CD4-positive, alpha-beta T cell (primary cell): ENCODE measurements at regions not wholly inside any gene's neighbourhood (a gene's known extent, or its start where the extent isn't known, plus 50 kb on each side); places are given as distances from the start of the nearest gene placed in this dataset.
A peak's percentile ranks its signal among the peaks of the same experiment; 100 is the strongest.

Source experiments
- ATAC-seq: fragments of 200-7000 bp; cut with Tn5 transposase; one replicate; pipeline ENCODE4 v1.10.0; 2022; ENCODE audit warnings: mild to moderate bottlenecking; ENCODE audit not compliant: poor library complexity
- CTCF ChIA-PET: fragments of 350-600 bp; sonication (Branson Sonifier 250); formaldehyde crosslinking; loops from one replicate; lab custom pipeline; 2021; ENCODE audit warnings: antibody characterized with exemption, inconsistent platforms; lab: Charles Lee
- POLR2A ChIA-PET: fragments of 350-600 bp; sonication (Branson Sonifier 250); formaldehyde crosslinking; loops from one replicate; lab custom pipeline; 2021; ENCODE audit warnings: antibody characterized with exemption, inconsistent platforms; lab: Charles Lee
- DNase-seq, 14 experiments: peaks; one replicate each; pipeline ENCODE4 v3.0.0-alpha.2; 2013 to 2020; ENCODE audit warnings: mixed read lengths in 2 of 14
- H3K27ac ChIP-seq, 2 donors: one replicate each; pipeline versions ENCODE4 v1.5.1 to v1.7.0; 2013; ENCODE audit warnings: low read length in 2 of 2, low read depth in 1 of 2, mild to moderate bottlenecking in 1 of 2
- H3K27me3 ChIP-seq, 2 experiments: 1 replicate in 1 of 2; 2 replicates in 1 of 2; pipeline versions ENCODE4 v1.6.1 to v1.7.0; 2013; ENCODE audit warnings: low read length in 2 of 2, control low read depth in 1 of 2, mild to moderate bottlenecking in 1 of 2, moderate library complexity in 1 of 2; ENCODE audit not compliant: insufficient read depth in 2 of 2, control insufficient read depth in 1 of 2
- H3K36me3 ChIP-seq: one replicate; pipeline ENCODE4 v1.6.1; 2013; ENCODE audit warnings: low read length, control low read depth; ENCODE audit not compliant: insufficient read depth
- H3K4me1 ChIP-seq: one replicate; pipeline ENCODE4 v1.6.1; 2013; ENCODE audit warnings: low read length, control low read depth; ENCODE audit not compliant: insufficient read depth
- H3K4me3 ChIP-seq: one replicate; pipeline ENCODE4 v1.5.1; 2013; ENCODE audit warnings: mild to moderate bottlenecking, low read length, moderate library complexity
- H3K9me3 ChIP-seq, 2 experiments: 1 replicate in 1 of 2; 2 replicates in 1 of 2; pipeline versions ENCODE4 v1.6.1 to v1.7.0; 2013; ENCODE audit warnings: low read length in 2 of 2, mild to moderate bottlenecking in 2 of 2, control low read depth in 1 of 2, moderate library complexity in 1 of 2; ENCODE audit not compliant: control insufficient read depth in 1 of 2, insufficient read depth in 1 of 2
- H3K27ac Mint-ChIP-seq: one replicate; pipeline ENCODE4 v1.8.0; 2020; ENCODE audit warnings: mixed read lengths
- H3K27me3 Mint-ChIP-seq: one replicate; pipeline ENCODE4 v1.8.0; 2021; ENCODE audit warnings: mixed read lengths
- H3K36me3 Mint-ChIP-seq: one replicate; pipeline ENCODE4 v1.8.0; 2021; ENCODE audit warnings: low read depth, mixed read lengths
- H3K4me1 Mint-ChIP-seq: one replicate; pipeline ENCODE4 v1.8.0; 2021; ENCODE audit warnings: low read depth, mixed read lengths
- H3K4me3 Mint-ChIP-seq: one replicate; pipeline ENCODE4 v1.8.0; 2020; ENCODE audit warnings: mild to moderate bottlenecking, mixed read lengths
- H3K9me3 Mint-ChIP-seq: one replicate; pipeline ENCODE4 v1.8.0; 2020; ENCODE audit warnings: mixed read lengths
- CTCF ChIP-seq: fragments of 200-600 bp; IDR thresholded peaks from one replicate; pipeline ENCODE4 v1.8.0; 2022; ENCODE audit warnings: antibody characterized with exemption, mild to moderate bottlenecking
- intact Hi-C, 2 experiments: fragments of 100-400 bp; cut with DNase I in 1 of 2; cut with micrococcal nuclease in 1 of 2; formaldehyde crosslinking; loops; one replicate each; pipeline versions ENCODE4 v1.15.1 to v1.9.0; 2023 to 2025; cut with DNase I, micrococcal nuclease

- peak overlapping the region; percentile 60 for H3K4me3 Mint-ChIP-seq
- POLR2A ChIA-PET: interaction anchor here (1.2 to 2.0 kb wide), 2 partner anchors 21 to 23 kb away, joined by 4 to 11 read pairs; no protein-coding TSS in a partner anchor
- H3K4me1 Mint-ChIP-seq: peaks cover 57% of the 10 kb centered on the region
- peaks cover 60% of the 10 kb centered on the region for H3K4me1 ChIP-seq
- no peaks in the 10 kb centered on the region for H3K36me3 Mint-ChIP-seq
- no peaks in the 10 kb centered on the region for H3K9me3 Mint-ChIP-seq
- H3K27me3 Mint-ChIP-seq: no peaks in the 10 kb centered on the region
- DNase-seq (peak in 1 of 14 experiments; percentile 24), ATAC-seq (no peak)
- no peaks in the 10 kb centered on the region for H3K9me3 ChIP-seq
- peak overlapping the region in 1 of 2 donors; percentile 63 for H3K27ac ChIP-seq
- peak overlapping the region; percentile 15 for H3K4me3 ChIP-seq
- CTCF ChIA-PET: interaction anchor here (1.3 kb wide), 1 partner anchor 104 kb away, joined by 3 read pairs; no protein-coding TSS in a partner anchor
- H3K27ac Mint-ChIP-seq: peak overlapping the region; percentile 38
- intact Hi-C loops: no loop called here
- no peaks in the 10 kb centered on the region for H3K36me3 ChIP-seq
- no peak for TF ChIP-seq CTCF
- H3K27me3 ChIP-seq: no peaks in the 10 kb centered on the region
These were observed 235.7 kb upstream of the RAB4A start for GRCh38 chr1:229035054-229035747.

DNA sequence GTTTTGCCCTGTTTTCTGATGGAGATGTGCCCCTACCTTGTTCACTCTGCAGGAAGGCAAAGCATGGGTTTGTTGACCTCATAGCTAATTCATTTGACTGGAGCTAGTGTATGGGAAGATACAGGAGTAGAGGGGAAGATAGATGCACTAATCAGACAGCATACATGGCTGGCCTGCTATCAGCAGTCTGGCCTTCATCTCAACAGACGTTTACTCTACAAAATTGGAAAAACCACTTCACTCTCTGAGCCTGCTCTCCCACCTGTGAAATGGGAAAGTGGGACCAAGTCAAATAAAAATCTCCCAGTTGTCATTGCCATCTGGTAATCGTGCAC lies 235.2 kb upstream of the RAB4A start:
- ATAC-seq (no peak), DNase-seq (no peak)
- H3K27me3 Mint-ChIP-seq: no peaks in the 10 kb centered on the region
- Histone ChIP-seq H3K4me1 (peaks cover 60% of the 10 kb centered on the region), H3K9me3 (no peaks in the 10 kb centered on the region), H3K4me3 (peak overlapping the region; percentile 15), H3K27me3 (no peaks in the 10 kb centered on the region), H3K27ac (peak overlapping the region in 1 of 2 donors; percentile 63), H3K36me3 (no peaks in the 10 kb centered on the region)
- POLR2A ChIA-PET: interaction anchor here (1.2 to 2.0 kb wide), 2 partner anchors 20 to 22 kb away, joined by 4 to 11 read pairs; no protein-coding TSS in a partner anchor
- H3K4me1 Mint-ChIP-seq: peaks cover 57% of the 10 kb centered on the region
- peak overlapping the region; percentile 38 for H3K27ac Mint-ChIP-seq
- no peaks in the 10 kb centered on the region for H3K9me3 Mint-ChIP-seq
- TF ChIP-seq CTCF: no peak
- CTCF ChIA-PET: no interaction called here
- no peaks in the 10 kb centered on the region for H3K36me3 Mint-ChIP-seq
- peak overlapping the region; percentile 60 for H3K4me3 Mint-ChIP-seq
- intact Hi-C loops: no loop called here

DNA sequence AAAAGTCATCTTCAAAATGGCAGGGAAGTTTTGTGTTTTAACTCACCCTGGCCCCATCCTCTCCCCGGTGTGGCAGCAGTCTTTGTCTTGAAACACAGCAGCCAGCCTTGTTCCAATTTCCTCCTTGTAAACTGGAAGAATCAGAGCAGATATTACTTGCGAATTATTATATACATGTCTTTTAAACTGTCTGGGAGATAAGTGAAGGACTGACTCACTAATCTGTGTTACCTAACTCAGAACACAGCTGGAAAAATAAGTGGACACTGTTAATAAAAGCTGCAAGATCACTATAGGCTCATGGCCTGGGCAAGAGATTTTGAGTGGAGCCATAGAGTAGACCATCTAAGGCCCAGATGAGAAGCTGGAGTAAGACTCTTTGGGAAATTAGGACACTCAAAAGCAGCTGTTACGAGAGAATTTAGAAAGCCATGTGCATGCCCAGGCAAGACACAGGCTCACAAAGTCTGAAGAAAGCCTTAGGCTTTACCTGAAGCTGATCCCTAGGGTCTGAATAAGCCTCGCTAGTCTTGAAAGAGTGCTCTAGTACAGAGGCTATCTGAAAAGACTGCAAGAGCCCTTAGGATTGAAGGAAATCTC lies 233.0 kb upstream of the RAB4A start:
- no peak for TF ChIP-seq CTCF
- ATAC-seq (no peak), DNase-seq (no peak)
- no peaks in the 10 kb centered on the region for H3K36me3 ChIP-seq
- no peak overlapping the region for H3K27ac ChIP-seq
- H3K27me3 ChIP-seq: no peaks in the 10 kb centered on the region
- no peak overlapping the region for H3K4me3 Mint-ChIP-seq
- no peaks in the 10 kb centered on the region for H3K9me3 Mint-ChIP-seq
- H3K27ac Mint-ChIP-seq: no peak overlapping the region
- H3K9me3 ChIP-seq: no peaks in the 10 kb centered on the region
- POLR2A ChIA-PET: no interaction called here
- intact Hi-C loops: no loop called here
- H3K27me3 Mint-ChIP-seq: no peaks in the 10 kb centered on the region
- H3K4me3 ChIP-seq: no peak overlapping the region
- H3K4me1 ChIP-seq: peaks cover 43% of the 10 kb centered on the region
- CTCF ChIA-PET: no interaction called here
- H3K36me3 Mint-ChIP-seq: no peaks in the 10 kb centered on the region
- peaks cover 51% of the 10 kb centered on the region for H3K4me1 Mint-ChIP-seq
